Transverse colon (tissue), 4 donors: ENCODE measurements at regions not wholly inside any gene's neighbourhood (a gene's known extent, or its start where the extent isn't known, plus 50 kb on each side); places are given as distances from the start of the nearest gene placed in this dataset.

Experiments
- DNase-seq: peaks from one replicate; pipeline ENCODE4 v3.0.0-alpha.2; 2019
- H3K27ac ChIP-seq, 4 donors: fragments of 200-600 bp; sonication (generic); 2 replicates each; pipeline ENCODE4 v1.5.1; 2016 to 2018; ENCODE audit warnings: inconsistent platforms in 4 of 4
- H3K27me3 ChIP-seq: fragments of 200-600 bp; sonication (generic); 2 replicates; pipeline ENCODE4 v1.5.1; 2017; ENCODE audit warnings: inconsistent platforms
- H3K36me3 ChIP-seq, 4 donors: fragments of 200-600 bp; sonication (generic); 2 replicates each; pipeline ENCODE4 v1.5.1; 2017 to 2019; ENCODE audit warnings: inconsistent platforms in 4 of 4
- H3K4me1 ChIP-seq, 4 donors: fragments of 200-600 bp; sonication (generic); 2 replicates each; pipeline ENCODE4 v1.5.1; 2017 to 2020; ENCODE audit warnings: inconsistent platforms in 4 of 4
- H3K4me3 ChIP-seq, 4 donors: fragments of 200-600 bp; sonication (generic); 1 replicate in 1 of 4; 2 replicates in 3 of 4; pipeline versions ENCODE4 v1.5.1 to v1.6.1; 2017 to 2019; ENCODE audit warnings: inconsistent platforms in 4 of 4
- H3K9me3 ChIP-seq, 2 donors: fragments of 200-600 bp; sonication (generic); 2 replicates each; pipeline ENCODE4 v1.5.1; 2017 to 2019; ENCODE audit warnings: inconsistent platforms in 2 of 2
- CTCF ChIP-seq, 5 experiments: fragments of 200-600 bp in 3 of 5; fragments of 450-650 bp in 2 of 5; sonication (generic) in 3 of 5; IDR thresholded peaks; 1 replicate in 2 of 5; 2 replicates in 3 of 5; pipeline ENCODE4 v1.5.1; 2016 to 2017; ENCODE audit warnings: antibody characterized with exemption in 5 of 5, inconsistent platforms in 3 of 5, mild to moderate bottlenecking in 2 of 5, moderate library complexity in 1 of 5
- EP300 ChIP-seq: sonication (generic); formaldehyde crosslinking; IDR thresholded peaks from one replicate; pipeline ENCODE4 v1.6.1; 2017; ENCODE audit warnings: antibody characterized with exemption, low read depth
- POLR2A ChIP-seq: fragments of 450-650 bp; IDR thresholded peaks from one replicate; pipeline ENCODE4 v1.6.1; 2016; ENCODE audit warnings: antibody characterized with exemption, mild to moderate bottlenecking, moderate library complexity
- POLR2AphosphoS5 ChIP-seq, 3 donors: sonication (generic); formaldehyde crosslinking; IDR thresholded peaks; one replicate each; pipeline ENCODE4 v1.6.1; 2016; ENCODE audit warnings: antibody characterized with exemption in 3 of 3
- WGBS, 2 donors: methylation state at CpG; one replicate each; pipeline ENCODE4 v1.1.5; 2018; ENCODE audit warnings: low coverage in 1 of 2; 5-methylcytosine and 5-hydroxymethylcytosine counted together
- in situ Hi-C, 4 donors: fragments of 200-750 bp; cut with MboI; loops; one replicate each; pipeline versions ENCODE4 v1.15.0 to v1.15.1; 2017; ENCODE audit warnings: low sequenced_read_pairs in 3 of 4, low pct_ligation_motif_present in 1 of 4, low pct_unique_long_range_greater_than_20kb in 1 of 4
- intact Hi-C: fragments of 100-400 bp; cut with DNase I; formaldehyde crosslinking; loops from one replicate; pipeline ENCODE4 v1.15.1; 2023; ENCODE audit warnings: low total_unique reads

DNA sequence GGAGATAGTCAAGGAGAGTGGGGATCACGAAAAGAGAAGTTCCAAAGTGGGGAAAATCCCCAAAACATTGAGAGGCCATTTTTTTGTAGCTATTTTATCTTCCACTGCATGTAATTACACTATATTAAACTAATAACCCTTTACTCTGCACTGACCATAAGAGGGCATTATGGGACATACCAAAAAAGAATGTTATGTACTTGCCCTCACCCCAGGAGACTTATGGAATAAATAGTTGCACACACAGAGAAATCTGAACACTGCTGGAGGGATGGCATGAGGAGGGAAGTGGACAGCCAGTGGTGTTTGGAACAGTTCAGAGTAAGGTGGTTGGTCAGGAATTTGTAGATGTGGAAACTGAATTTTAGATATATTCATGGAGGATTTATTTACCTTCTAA is 422.9 kb downstream of the SNAPC1 start:
- no peak overlapping the region for H3K27ac ChIP-seq
- intact Hi-C loops = no loop called here
- no peak overlapping the region for H3K4me3 ChIP-seq
- no peaks in the 10 kb centered on the region for H3K4me1 ChIP-seq
- WGBS, 2 donors = 20 to 32% methylated on average over 1 of the region's 1 CpG
- no peaks in the 10 kb centered on the region for H3K9me3 ChIP-seq
- DNase-seq = no peak
- no peak for TF ChIP-seq CTCF (IDR thresholded peaks at IDR 0.05)
- no peak for TF ChIP-seq EP300
- no peak for TF ChIP-seq POLR2AphosphoS5 (IDR thresholded peaks at IDR 0.05)
- no peak for TF ChIP-seq POLR2A
- no peaks in the 10 kb centered on the region for H3K27me3 ChIP-seq
- no peaks in the 10 kb centered on the region for H3K36me3 ChIP-seq
- in situ Hi-C loops = loop anchor here in 2 of 4 donors (25.0 kb wide), 1 partner anchor 1077 kb away; no protein-coding TSS in a partner anchor

DNA sequence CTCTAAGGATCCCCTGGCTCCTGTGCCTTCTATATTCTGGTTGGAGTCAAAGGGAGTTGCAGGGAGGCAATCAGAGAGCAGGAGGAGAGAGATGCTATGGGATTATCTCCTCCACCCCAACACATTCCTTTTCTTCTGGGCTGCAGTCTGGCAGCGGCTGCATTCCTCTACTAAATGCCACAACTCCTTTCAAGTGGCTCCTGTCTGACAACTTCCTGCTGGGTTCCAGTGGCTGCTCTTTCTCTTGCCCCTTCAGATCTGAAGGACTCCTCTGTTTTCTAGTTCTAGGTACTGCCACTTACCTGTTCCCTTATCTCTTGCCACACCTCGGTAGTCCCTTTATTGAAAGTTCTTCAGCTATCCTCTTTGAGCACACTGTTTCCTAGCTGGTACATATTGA is 425.0 kb downstream of the SNAPC1 start:
- no peak for DNase-seq
- intact Hi-C loops = no loop called here
- H3K4me3 ChIP-seq = no peak overlapping the region
- no peak overlapping the region for H3K27ac ChIP-seq
- in situ Hi-C loops = loop anchor here in 2 of 4 donors (25.0 kb wide), 1 partner anchor 1075 kb away; no protein-coding TSS in a partner anchor
- WGBS, 2 donors = 60 to 65% methylated on average over 2 of the region's 2 CpGs
- no peaks in the 10 kb centered on the region for H3K4me1 ChIP-seq
- H3K27me3 ChIP-seq = no peaks in the 10 kb centered on the region
- H3K9me3 ChIP-seq = no peaks in the 10 kb centered on the region
- no peaks in the 10 kb centered on the region for H3K36me3 ChIP-seq
- no peak for TF ChIP-seq POLR2AphosphoS5 (IDR thresholded peaks at IDR 0.05)
- TF ChIP-seq POLR2A = no peak
- TF ChIP-seq CTCF (IDR thresholded peaks at IDR 0.05) = no peak
- TF ChIP-seq EP300 = no peak

DNA sequence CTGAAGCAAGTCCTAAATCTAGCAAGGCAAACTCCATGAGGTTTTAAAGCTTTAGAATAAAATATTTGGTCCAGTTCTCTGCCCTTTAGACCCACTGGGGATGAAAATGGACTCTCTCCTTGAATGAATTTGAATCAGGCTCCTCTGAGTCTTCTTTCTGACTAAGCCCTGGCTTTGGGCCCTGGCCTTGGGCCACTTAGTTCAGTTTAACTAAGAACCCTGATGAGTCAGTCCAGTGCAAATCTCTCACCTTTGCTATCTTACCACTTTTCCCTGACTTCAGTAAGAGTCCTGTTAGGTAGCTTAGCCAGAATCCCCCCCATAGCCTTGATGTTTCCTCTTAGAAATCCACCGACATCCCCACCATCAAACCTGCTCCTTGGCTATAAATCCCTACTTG is 427.5 kb downstream of the SNAPC1 start:
- Histone ChIP-seq H3K9me3 (no peaks in the 10 kb centered on the region), H3K36me3 (no peaks in the 10 kb centered on the region), H3K27ac (no peak overlapping the region), H3K4me3 (no peak overlapping the region), H3K27me3 (no peaks in the 10 kb centered on the region), H3K4me1 (no peaks in the 10 kb centered on the region)
- WGBS, 2 donors = 0% methylated on average over 1 of the region's 1 CpG; no CpG with 5 or more reads in 1 of the 2 donors
- intact Hi-C loops = no loop called here
- no peak for DNase-seq
- in situ Hi-C loops = loop anchor here in 2 of 4 donors (25.0 kb wide), 1 partner anchor 1073 kb away; no protein-coding TSS in a partner anchor
- TF ChIP-seq POLR2AphosphoS5 (IDR thresholded peaks at IDR 0.05) (no peak), CTCF (IDR thresholded peaks at IDR 0.05) (no peak)

GRCh38 chr14:62206456-62206855 is 444.2 kb downstream of the SNAPC1 start:
- Histone ChIP-seq H3K27me3 (no peaks in the 10 kb centered on the region), H3K9me3 (no peaks in the 10 kb centered on the region), H3K36me3 (no peaks in the 10 kb centered on the region), H3K4me3 (no peak overlapping the region), H3K4me1 (no peaks in the 10 kb centered on the region), H3K27ac (no peak overlapping the region)
- DNase-seq = no peak
- 40 to 56% methylated on average over 3 of the region's 3 CpGs for WGBS, 2 donors
- in situ Hi-C loops = no loop called here
- TF ChIP-seq POLR2A (no peak), POLR2AphosphoS5 (IDR thresholded peaks at IDR 0.05) (no peak), CTCF (IDR thresholded peaks at IDR 0.05) (no peak), EP300 (no peak)
- intact Hi-C loops = no loop called here
